Breast epithelium (tissue), 3 donors: ENCODE measurements at regions not wholly inside any gene's neighbourhood (a gene's known extent, or its start where the extent isn't known, plus 50 kb on each side); places are given as distances from the start of the nearest gene placed in this dataset.

Experiments used
- CTCF ChIP-seq, 3 donors: fragments of 450-650 bp; IDR thresholded peaks; one replicate each; pipeline ENCODE4 v1.5.1; 2016 to 2017; ENCODE audit warnings: antibody characterized with exemption in 3 of 3, mild to moderate bottlenecking in 3 of 3, moderate library complexity in 3 of 3
- POLR2A ChIP-seq: fragments of 450-650 bp; IDR thresholded peaks from one replicate; pipeline ENCODE4 v1.6.1; 2016; ENCODE audit warnings: antibody characterized with exemption, mild to moderate bottlenecking, moderate library complexity
- POLR2AphosphoS5 ChIP-seq, 3 donors: sonication (generic); formaldehyde crosslinking; IDR thresholded peaks; one replicate each; pipeline ENCODE4 v1.6.1; 2017; ENCODE audit warnings: antibody characterized with exemption in 3 of 3

GRCh38 chr4:41880840-41881831 is 54.1 kb upstream of the TMEM33 start:
- no peak for TF ChIP-seq CTCF (IDR thresholded peaks at IDR 0.05)
- TF ChIP-seq POLR2AphosphoS5 (IDR thresholded peaks at IDR 0.05) = no peak
- no peak for TF ChIP-seq POLR2A
